GM19240 (cell line): ENCODE measurements at regions not wholly inside any gene's neighbourhood (a gene's known extent, or its start where the extent isn't known, plus 50 kb on each side); places are given as distances from the start of the nearest gene placed in this dataset.
"Not testable (repeated sequence)": the region's sequence is repeated elsewhere in the genome, so short reads cannot be mapped to it uniquely, and the experiment has no call there.

Source experiments
- DNase-seq: peaks from one replicate; pipeline ENCODE4 v3.0.0; 2011; ENCODE audit warnings: low spot score; ENCODE audit not compliant: insufficient read length

GRCh38 chr7:81002421-81002820, 83.6 kb upstream of the SEMA3C start:
- DNase-seq = no peak

GRCh38 chr7:80999771-81000170, 80.9 kb upstream of the SEMA3C start:
- no peak for DNase-seq

- DNase-seq = no peak
Measured at GRCh38 chr7:80999100-80999499, 80.2 kb upstream of the SEMA3C start.

- DNase-seq = no peak
Measured at GRCh38 chr7:80997841-80998240, 79.0 kb upstream of the SEMA3C start.

GRCh38 chr7:80996236-80996635, 77.4 kb upstream of the SEMA3C start:
- not testable (repeated sequence) for DNase-seq

- DNase-seq = no peak
Measured at GRCh38 chr7:80991654-80992053, 72.8 kb upstream of the SEMA3C start.

- no peak for DNase-seq
Measured at GRCh38 chr7:80984619-80985018, 65.8 kb upstream of the SEMA3C start.

GRCh38 chr7:80981405-80981804, 62.6 kb upstream of the SEMA3C start:
- DNase-seq = no peak

- DNase-seq = no peak
Measured at GRCh38 chr7:80977751-80978150, 58.9 kb upstream of the SEMA3C start.

- no peak for DNase-seq
Measured at GRCh38 chr7:80974396-80975358, 55.8 kb upstream of the SEMA3C start.

- DNase-seq = no peak
Measured at GRCh38 chr7:80971225-80971624, 52.4 kb upstream of the SEMA3C start.
